Heart right ventricle (tissue), 16 donors: ENCODE measurements at regions not wholly inside any gene's neighbourhood (a gene's known extent, or its start where the extent isn't known, plus 50 kb on each side); places are given as distances from the start of the nearest gene placed in this dataset.

Source experiments
- ATAC-seq, 8 donors: fragments of 200-7000 bp; cut with Tn5 transposase; one replicate each; pipeline ENCODE4 v1.9.1; 2020; ENCODE audit warnings: mild to moderate bottlenecking in 8 of 8, moderate library complexity in 8 of 8, moderate number of reproducible peaks in 1 of 8
- DNase-seq, 2 donors: peaks; one replicate each; pipeline ENCODE4 v3.0.0-alpha.2; 2020
- H3K27ac ChIP-seq, 10 donors: fragments of 200-600 bp; sonication (generic) in 2 of 10; one replicate each; pipeline versions ENCODE4 v1.5.0 to v1.8.0; 2020 to 2022; ENCODE audit warnings: mild to moderate bottlenecking in 3 of 10
- H3K27me3 ChIP-seq, 7 donors: fragments of 200-600 bp; one replicate each; pipeline ENCODE4 v1.8.0; 2021 to 2022; ENCODE audit warnings: mild to moderate bottlenecking in 2 of 7
- H3K36me3 ChIP-seq, 9 donors: fragments of 200-600 bp; sonication (generic) in 1 of 9; one replicate each; pipeline versions ENCODE4 v1.5.0 to v1.8.0; 2020 to 2022; ENCODE audit warnings: mild to moderate bottlenecking in 2 of 9
- H3K4me1 ChIP-seq, 9 donors: fragments of 200-600 bp; sonication (generic) in 1 of 9; one replicate each; pipeline versions ENCODE4 v1.5.0 to v1.8.0; 2020 to 2022; ENCODE audit warnings: mild to moderate bottlenecking in 4 of 9
- H3K4me3 ChIP-seq, 10 donors: fragments of 200-600 bp; sonication (generic) in 2 of 10; one replicate each; pipeline versions ENCODE4 v1.5.0 to v1.8.0; 2020 to 2022; ENCODE audit warnings: mild to moderate bottlenecking in 7 of 10, moderate library complexity in 2 of 10
- H3K9me3 ChIP-seq, 11 donors: fragments of 200-600 bp in 10 of 11; sonication (generic) in 2 of 11; one replicate each; pipeline versions ENCODE4 v1.5.0 to v1.8.0; 2013 to 2022; ENCODE audit warnings: mild to moderate bottlenecking in 2 of 11, control low read depth in 1 of 11, moderate library complexity in 1 of 11
- CTCF ChIP-seq, 9 donors: fragments of 200-600 bp; sonication (generic) in 2 of 9; IDR thresholded peaks; one replicate each; pipeline versions ENCODE4 v1.5.0 to v1.8.0; 2021 to 2022; ENCODE audit warnings: antibody characterized with exemption in 9 of 9, mild to moderate bottlenecking in 5 of 9, moderate library complexity in 1 of 9
- WGBS, 2 donors: extraction: QIAGEN DNeasy Blood & Tissue Kit; methylation state at CpG; one replicate each; pipeline ENCODE4 v1.1.7; 2013; ENCODE audit warnings: inconsistent platforms in 1 of 2; 5-methylcytosine and 5-hydroxymethylcytosine counted together
- intact Hi-C, 10 donors: fragments of 100-400 bp; cut with DNase I; formaldehyde crosslinking; loops; one replicate each; pipeline versions ENCODE4 v1.11.1 to v1.14.2; 2022
- donor health status: Arrhythmogenic right ventricular cardiomyopathy.
- donor health status: ischemic (EF 13 %, LVEDD 7.1; RV severe dilation, severe dysfunction).
- donor health status: healthy with polysubstance abuse.
- donor health status: DM: no; HTN: yes; CAD: no.
- donor health status: DM: no; HTN: no; CAD: no.
- donor health status: ischemic (EF 25% LVEDD 6.9; RV normal size, moderate dysfunction).
- donor health status: ischemic (EF 25% LVEDD 5.7; RV mildly dilated, moderate dysfunction).
- donor health status: healthy.
- donor health status: DM: yes; HTN: yes; CAD: no.
- donor health status: Ischemic cardiomyopathy.
- donor health status: ischemic (EF 35%, LVEDD 5.7; RV mildly dilated, moderate dysfunction).
- donor health status: nonischemic (EF 11% LVEDD 7.7; RV severe dilation, severe dysfunction).
- donor health status: DM: yes; HTN: yes; CAD: no.
- donor health status: PGD.
- donor health status: ischemic (EF 29% LVEDD 5.4; RV normal size, mild dysfunction).
- donor health status: nonischemic (EF 23%, LVEDD 6.1; RV moderate dilation, normal function).

GRCh38 chrX:27890611-27891010, 82.8 kb downstream of the MAGEB10 start:
- H3K36me3 ChIP-seq = no peaks in the 10 kb centered on the region
- no peak for ATAC-seq
- no peak for TF ChIP-seq CTCF (IDR thresholded peaks at IDR 0.05)
- no peak overlapping the region for H3K27ac ChIP-seq
- no peak overlapping the region for H3K4me3 ChIP-seq
- H3K9me3 ChIP-seq = peaks cover 0 to 6% (median 0%) of the 10 kb centered on the region in 11 donors
- intact Hi-C loops = no loop called here
- H3K4me1 ChIP-seq = no peaks in the 10 kb centered on the region
- H3K27me3 ChIP-seq = no peaks in the 10 kb centered on the region
- 76 to 88% methylated on average over 1 of the region's 1 CpG for WGBS, 2 donors
- DNase-seq = no peak

- TF ChIP-seq CTCF (IDR thresholded peaks at IDR 0.05) = no peak
- WGBS, 2 donors = 65% methylated on average over 2 of the region's 2 CpGs
These were observed 82.1 kb downstream of the MAGEB10 start for GRCh38 chrX:27889878-27890277.

GRCh38 chrX:27884654-27885053, 76.9 kb downstream of the MAGEB10 start:
- DNase-seq = no peak
- H3K4me1 ChIP-seq = no peaks in the 10 kb centered on the region
- intact Hi-C loops = no loop called here
- ATAC-seq = no peak
- no peaks in the 10 kb centered on the region for H3K9me3 ChIP-seq
- H3K4me3 ChIP-seq = no peak overlapping the region
- H3K27me3 ChIP-seq = no peaks in the 10 kb centered on the region
- no peak for TF ChIP-seq CTCF (IDR thresholded peaks at IDR 0.05)
- 58 to 60% methylated on average over 5 of the region's 5 CpGs for WGBS, 2 donors
- no peak overlapping the region for H3K27ac ChIP-seq
- no peaks in the 10 kb centered on the region for H3K36me3 ChIP-seq

More at GRCh38 chrX:27889878-27890277, 82.1 kb downstream of the MAGEB10 start:
- DNase-seq (no peak), ATAC-seq (no peak)
- Histone ChIP-seq H3K4me1 (no peaks in the 10 kb centered on the region), H3K36me3 (no peaks in the 10 kb centered on the region), H3K27ac (no peak overlapping the region), H3K9me3 (peaks cover 0 to 6% (median 0%) of the 10 kb centered on the region in 11 donors), H3K4me3 (no peak overlapping the region), H3K27me3 (no peaks in the 10 kb centered on the region)
- intact Hi-C loops = no loop called here

GRCh38 chrX:27883468-27884092, 75.8 kb downstream of the MAGEB10 start:
- 75% methylated on average over 3 of the region's 3 CpGs for WGBS, 2 donors
- no peaks in the 10 kb centered on the region for H3K36me3 ChIP-seq
- intact Hi-C loops = no loop called here

More at GRCh38 chrX:27883468-27884092, 75.8 kb downstream of the MAGEB10 start:
- H3K4me3 ChIP-seq = no peak overlapping the region
- ATAC-seq (no peak), DNase-seq (no peak)
- no peaks in the 10 kb centered on the region for H3K4me1 ChIP-seq
- no peaks in the 10 kb centered on the region for H3K27me3 ChIP-seq
- TF ChIP-seq CTCF (IDR thresholded peaks at IDR 0.05) = no peak
- H3K27ac ChIP-seq = no peak overlapping the region
- no peaks in the 10 kb centered on the region for H3K9me3 ChIP-seq
